ENCODE measurements at regions not wholly inside any gene's neighbourhood (a gene's known extent, or its start where the extent isn't known, plus 50 kb on each side); places are given as distances from the start of the nearest gene placed in this dataset.

GRCh38 chr21:31502537-31503143 is 156.9 kb upstream of the SOD1 start:
- DNase-seq (ENCODE audit: low read depth in 2 of 3, low spot score in 2 of 3) = no peak

- no peak for DNase-seq (ENCODE audit: low read depth in 2 of 3, low spot score in 2 of 3)
Observed at GRCh38 chr21:31501926-31502325, 157.6 kb upstream of the SOD1 start.

GRCh38 chr21:31500982-31501381 is 156.9 kb upstream of the TIAM1 start:
- no peak for DNase-seq (ENCODE audit: low read depth in 2 of 3, low spot score in 2 of 3)

DNA sequence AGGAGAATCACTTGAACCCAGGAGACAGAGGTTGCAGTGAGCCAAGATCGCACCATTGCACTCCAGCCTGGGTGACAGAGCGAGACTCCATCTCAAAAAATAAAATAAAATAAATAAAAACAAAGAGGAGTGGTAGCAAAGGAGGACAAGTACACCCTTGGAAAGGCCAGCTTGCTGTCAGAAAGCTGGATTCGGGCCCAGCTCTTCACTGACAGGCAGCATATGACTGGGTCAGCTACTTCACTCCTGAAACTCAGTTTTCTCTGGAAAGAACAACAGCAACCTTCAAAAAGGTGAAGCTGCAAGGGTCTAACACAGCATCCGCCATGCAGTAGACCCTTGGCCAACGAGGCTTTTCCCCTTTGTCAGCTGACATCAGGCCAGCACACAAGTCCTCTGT is 156.0 kb upstream of the TIAM1 start:
- no peak for DNase-seq (ENCODE audit: low read depth in 2 of 3, low spot score in 2 of 3)

- DNase-seq (ENCODE audit: low read depth in 2 of 3, low spot score in 2 of 3) = no peak
Observed at GRCh38 chr21:31498985-31499384, 154.9 kb upstream of the TIAM1 start.

DNA sequence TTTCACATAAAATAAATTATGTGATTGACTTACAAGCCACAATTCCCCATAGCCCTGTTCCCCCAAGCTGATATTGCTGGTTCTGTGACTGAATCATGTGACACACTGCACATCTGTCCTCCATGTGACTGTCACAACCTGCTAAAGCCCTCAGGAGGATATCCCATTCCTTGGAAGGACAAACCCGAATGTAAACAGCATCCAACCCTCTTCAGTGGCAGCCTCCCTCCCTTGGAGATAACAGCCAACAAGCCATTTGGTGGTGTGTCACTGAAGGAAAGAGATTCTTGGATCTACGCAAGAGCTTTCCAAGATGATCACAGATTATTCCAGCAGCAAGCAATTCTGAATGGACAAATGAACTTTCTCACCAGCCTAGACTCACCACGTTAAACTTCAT is 153.9 kb upstream of the TIAM1 start:
- no peak for DNase-seq (ENCODE audit: low read depth in 2 of 3, low spot score in 2 of 3)

GRCh38 chr21:31493350-31493880 is 149.4 kb upstream of the TIAM1 start:
- DNase-seq (ENCODE audit: low read depth in 2 of 3, low spot score in 2 of 3) = no peak

- no peak for DNase-seq (ENCODE audit: low read depth in 2 of 3, low spot score in 2 of 3)
Observed at GRCh38 chr21:31491617-31492016, 147.6 kb upstream of the TIAM1 start.

GRCh38 chr21:31490443-31490842 is 146.4 kb upstream of the TIAM1 start:
- no peak for DNase-seq (ENCODE audit: low read depth in 2 of 3, low spot score in 2 of 3)

GRCh38 chr21:31489726-31490125 is 145.7 kb upstream of the TIAM1 start:
- DNase-seq (ENCODE audit: low read depth in 2 of 3, low spot score in 2 of 3) = no peak

DNA sequence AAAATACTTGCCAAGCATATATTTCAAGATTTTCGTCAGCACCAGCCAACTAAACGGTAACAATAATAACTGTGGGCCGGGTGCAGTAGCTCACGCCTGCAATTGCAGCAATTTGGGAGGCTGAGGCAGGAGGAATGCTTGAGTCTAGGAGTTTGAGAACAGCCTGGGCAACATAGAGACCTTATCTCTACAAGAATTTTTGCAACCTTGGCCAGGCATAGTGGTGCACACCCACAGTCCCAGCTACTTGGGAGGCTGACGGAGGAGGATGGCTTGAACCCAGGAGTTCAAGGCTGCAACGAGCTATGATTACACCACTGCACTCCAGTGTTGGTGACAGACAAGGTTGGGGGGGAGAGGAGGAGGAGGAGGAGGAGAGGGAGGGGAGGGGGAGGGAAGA is 145.0 kb upstream of the TIAM1 start:
- DNase-seq (ENCODE audit: low read depth in 2 of 3, low spot score in 2 of 3) = no peak

- DNase-seq (ENCODE audit: low read depth in 2 of 3, low spot score in 2 of 3) = no peak
Observed at GRCh38 chr21:31484219-31484618, 140.2 kb upstream of the TIAM1 start.

DNA sequence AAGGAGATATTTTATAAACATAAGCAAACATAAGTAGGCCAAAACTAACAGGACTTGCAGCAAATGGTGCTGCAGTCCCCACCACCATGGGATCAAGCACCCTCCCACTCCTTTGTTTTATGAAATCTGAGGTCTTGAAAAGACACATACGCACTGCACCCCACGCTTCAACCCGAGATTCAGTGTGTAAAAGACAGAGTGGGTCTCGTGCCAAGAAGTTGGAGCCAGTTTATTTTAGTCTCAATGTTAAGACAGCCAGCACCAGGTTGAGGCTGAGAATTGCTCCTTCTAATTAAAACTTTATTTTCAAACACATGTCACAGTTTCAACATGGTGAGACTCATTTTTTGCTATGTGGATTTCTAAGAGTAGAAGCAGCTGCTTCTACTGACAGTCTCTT is 139.1 kb upstream of the TIAM1 start:
- no peak for DNase-seq (ENCODE audit: low read depth in 2 of 3, low spot score in 2 of 3)

GRCh38 chr21:31482460-31482859 is 138.4 kb upstream of the TIAM1 start:
- DNase-seq (ENCODE audit: low read depth in 2 of 3, low spot score in 2 of 3) = no peak

DNA sequence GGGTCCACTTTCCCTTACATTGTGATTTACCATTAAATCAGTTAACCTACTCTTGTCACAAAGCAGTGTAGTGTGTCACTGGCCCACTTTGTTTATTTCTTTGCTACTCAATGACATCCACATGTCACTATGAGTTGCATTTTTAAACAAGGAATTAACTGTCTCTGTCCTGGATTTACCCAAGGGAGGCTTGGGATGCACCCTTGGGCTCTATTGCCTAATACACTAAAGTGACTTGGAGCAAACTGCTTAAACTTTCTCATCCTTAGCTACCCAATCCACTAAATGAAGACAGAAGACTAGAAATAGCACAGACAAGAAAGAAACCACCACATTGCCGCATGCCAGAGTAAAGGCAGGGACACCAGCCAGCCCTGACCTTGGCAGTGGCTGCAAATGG is 136.2 kb upstream of the TIAM1 start:
- no peak for DNase-seq (ENCODE audit: low read depth in 2 of 3, low spot score in 2 of 3)

GRCh38 chr21:31479714-31480113 is 135.7 kb upstream of the TIAM1 start:
- no peak for DNase-seq (ENCODE audit: low read depth in 2 of 3, low spot score in 2 of 3)

GRCh38 chr21:31479222-31479621 is 135.2 kb upstream of the TIAM1 start:
- DNase-seq (ENCODE audit: low read depth in 2 of 3, low spot score in 2 of 3) = no peak

DNA sequence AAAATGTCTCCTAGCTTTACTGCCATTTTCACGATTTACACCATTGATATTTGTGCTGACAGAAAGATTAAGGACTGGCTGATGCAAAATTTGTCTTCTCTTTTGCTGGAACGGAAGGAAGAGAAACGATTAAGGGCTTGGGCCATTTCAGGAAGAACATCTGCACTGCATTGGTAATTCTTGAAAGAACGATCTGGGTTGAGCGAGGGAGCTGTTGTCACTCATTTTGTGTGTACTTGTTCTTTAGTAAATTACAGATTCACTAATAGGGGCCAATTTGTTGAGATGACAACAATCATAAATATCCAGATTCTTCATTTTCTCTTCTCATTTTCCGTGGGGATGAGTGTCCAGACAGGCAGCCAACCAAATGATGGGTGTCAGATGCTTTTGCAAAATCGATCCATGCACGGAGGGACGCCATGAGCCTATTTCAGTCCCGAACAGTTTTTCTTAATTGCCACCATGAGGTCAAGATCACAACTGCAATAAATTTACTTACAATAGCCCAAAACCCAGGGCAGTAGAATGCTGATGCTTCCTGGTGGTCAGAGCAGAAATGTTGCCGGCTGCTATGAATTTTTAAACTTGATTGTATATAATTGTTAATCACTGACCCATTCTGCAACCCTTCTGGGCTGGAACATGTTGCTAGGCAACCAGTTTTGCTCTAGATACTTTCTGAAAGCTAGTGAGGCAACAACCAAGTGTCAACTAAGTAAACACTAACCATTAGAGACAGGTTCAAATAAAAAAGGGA is 132.4 kb upstream of the TIAM1 start:
- DNase-seq (ENCODE audit: low read depth in 2 of 3, low spot score in 2 of 3) = no peak

- DNase-seq (ENCODE audit: low read depth in 2 of 3, low spot score in 2 of 3) = no peak
Observed at GRCh38 chr21:31475223-31475622, 131.2 kb upstream of the TIAM1 start.

GRCh38 chr21:31473685-31474345 is 129.8 kb upstream of the TIAM1 start:
- no peak for DNase-seq (ENCODE audit: low read depth in 2 of 3, low spot score in 2 of 3)

DNA sequence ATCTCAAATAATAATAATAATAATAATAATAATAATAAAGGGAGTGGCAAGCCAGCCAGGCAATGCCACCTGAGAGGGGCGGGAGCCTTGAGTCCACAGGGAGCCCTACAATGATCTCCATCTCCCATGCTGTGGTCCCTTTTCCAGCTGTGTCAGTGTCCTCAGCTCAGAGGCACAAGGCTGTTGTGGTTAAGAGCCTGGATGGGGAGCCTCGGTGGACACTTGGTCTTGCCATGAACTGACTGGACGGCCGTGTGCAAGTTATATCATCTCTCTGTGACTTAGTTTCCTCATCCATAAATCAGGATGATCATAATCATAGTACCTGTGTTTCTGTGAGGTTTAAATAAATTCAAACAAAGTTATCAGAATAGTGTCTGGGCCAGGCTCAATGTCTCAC is 127.8 kb upstream of the TIAM1 start:
- no peak for DNase-seq (ENCODE audit: low read depth in 2 of 3, low spot score in 2 of 3)
